NT2/D1 (cell line): ENCODE measurements at regions not wholly inside any gene's neighbourhood (a gene's known extent, or its start where the extent isn't known, plus 50 kb on each side); places are given as distances from the start of the nearest gene placed in this dataset.

Experiments used
- YY1 ChIP-seq: IDR thresholded peaks from 2 replicates; pipeline ENCODE4 v1.6.1; 2011; ENCODE audit not compliant: insufficient read length, insufficient read depth
- ZNF274 ChIP-seq: IDR thresholded peaks from 2 replicates; pipeline ENCODE4 v1.6.1; 2011; ENCODE audit warnings: mild to moderate bottlenecking, low read depth, low read length

DNA sequence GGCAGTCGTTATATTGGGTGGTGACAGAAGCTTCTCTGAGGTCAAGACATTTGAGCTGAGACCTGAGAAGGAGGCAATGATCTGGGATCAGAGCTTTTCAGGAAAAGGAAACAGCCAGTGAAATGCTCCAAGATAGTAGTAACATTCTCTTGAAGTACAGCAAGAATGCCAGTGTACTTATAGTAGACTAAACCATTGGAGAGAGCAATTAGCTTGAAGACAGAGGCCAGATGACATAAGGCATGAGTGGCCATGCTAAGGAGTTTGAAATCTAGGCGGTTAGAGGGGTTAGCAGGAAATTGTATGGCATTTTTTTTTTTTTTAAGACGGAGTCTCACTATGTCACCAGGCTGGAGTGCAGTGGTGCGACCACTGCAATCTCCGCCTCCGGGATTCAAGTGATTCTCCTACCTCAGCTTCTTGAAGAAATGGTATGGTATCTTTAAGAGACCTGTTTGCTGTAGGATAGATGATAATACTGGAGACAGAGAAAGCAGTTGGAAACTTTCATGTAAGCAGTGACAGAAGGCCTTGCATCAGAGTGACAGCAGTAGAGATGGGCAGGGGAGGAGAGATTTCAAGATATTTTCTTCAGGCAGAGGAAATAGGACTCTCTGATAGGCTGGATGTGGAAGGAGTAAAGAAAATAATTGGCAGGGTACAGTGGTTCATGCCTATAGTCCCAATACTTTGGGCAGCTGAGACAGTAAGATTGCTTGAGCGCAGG is 482.2 kb upstream of the PAPPA start:
- no peak for TF ChIP-seq YY1
- TF ChIP-seq ZNF274: no peak
